B cell (primary cell): ENCODE measurements at regions not wholly inside any gene's neighbourhood (a gene's known extent, or its start where the extent isn't known, plus 50 kb on each side); places are given as distances from the start of the nearest gene placed in this dataset.

ENCODE experiments used
- ATAC-seq: fragments of 200-7000 bp; cut with Tn5 transposase; one replicate; pipeline ENCODE4 v1.10.0; 2021; ENCODE audit warnings: low read depth, mild to moderate bottlenecking, moderate number of reproducible peaks, moderate library complexity
- CTCF ChIA-PET: fragments of 350-600 bp; sonication (Branson Sonifier 250); formaldehyde crosslinking; loops from one replicate; lab custom pipeline; 2021; ENCODE audit warnings: antibody characterized with exemption, inconsistent platforms; lab: Charles Lee
- POLR2A ChIA-PET: fragments of 350-600 bp; sonication (Branson Sonifier 250); formaldehyde crosslinking; loops from one replicate; lab custom pipeline; 2021; ENCODE audit warnings: antibody characterized with exemption; lab: Charles Lee
- DNase-seq: peaks from one replicate; pipeline ENCODE4 v3.0.0; 2013
- H2AFZ ChIP-seq: 2 replicates; pipeline ENCODE4 v1.6.1; 2012; ENCODE audit warnings: mild to moderate bottlenecking, low read depth, low read length; ENCODE audit not compliant: insufficient read depth, poor library complexity, severe bottlenecking
- H3K27ac ChIP-seq, 2 donors: 1 replicate in 1 of 2; 2 replicates in 1 of 2; pipeline ENCODE4 v1.5.1; 2012 to 2013; ENCODE audit warnings: low read length in 2 of 2, mild to moderate bottlenecking in 2 of 2, moderate library complexity in 1 of 2
- H3K27me3 ChIP-seq, 4 experiments: fragments of 200-600 bp in 1 of 4; sonication (generic) in 1 of 4; replicated peaks in 1 of 4; 1 replicate in 2 of 4; 2 replicates in 2 of 4; pipeline versions ENCODE4 v1.6.1 to v1.7.0; 2013 to 2016; ENCODE audit warnings: low read length in 3 of 4, mild to moderate bottlenecking in 2 of 4, mixed read lengths in 1 of 4, moderate library complexity in 1 of 4; ENCODE audit not compliant: insufficient read depth in 4 of 4, control insufficient read depth in 3 of 4; ENCODE audit errors: control extremely low read depth in 1 of 4
- H3K36me3 ChIP-seq, 2 experiments: replicated peaks in 1 of 2; 1 replicate in 1 of 2; 2 replicates in 1 of 2; pipeline versions ENCODE4 v1.6.1 to v1.7.1; 2013; ENCODE audit warnings: low read length in 1 of 2; ENCODE audit not compliant: insufficient read depth in 2 of 2, control insufficient read depth in 1 of 2; ENCODE audit errors: control extremely low read depth in 1 of 2, extremely low read depth in 1 of 2
- H3K4me1 ChIP-seq, 2 donors: fragments of 200-600 bp in 1 of 2; sonication (generic) in 1 of 2; 1 replicate in 1 of 2; 2 replicates in 1 of 2; pipeline versions ENCODE4 v1.5.1 to v1.6.1; 2013 to 2017; ENCODE audit warnings: low read length in 2 of 2; ENCODE audit not compliant: control insufficient read depth in 2 of 2, insufficient read depth in 2 of 2
- H3K4me2 ChIP-seq: replicated peaks from 2 replicates; pipeline ENCODE3; 2012; ENCODE audit warnings: mild to moderate bottlenecking, low read depth, low read length; ENCODE audit not compliant: poor library complexity, severe bottlenecking
- H3K4me3 ChIP-seq, 5 experiments: fragments of 200-600 bp in 1 of 5; sonication (generic) in 1 of 5; 1 replicate in 3 of 5; 2 replicates in 2 of 5; pipeline versions ENCODE4 v1.5.1 to v1.7.0; 2011 to 2016; ENCODE audit warnings: low read length in 4 of 5, mild to moderate bottlenecking in 4 of 5, low read depth in 2 of 5, control low read depth in 1 of 5, moderate library complexity in 1 of 5; ENCODE audit not compliant: insufficient read depth in 1 of 5; ENCODE audit errors: control extremely low read depth in 1 of 5, extremely low read depth in 1 of 5
- H3K79me2 ChIP-seq: fragments of 200-600 bp; sonication (generic); one replicate; pipeline ENCODE4 v1.6.0; 2016; ENCODE audit warnings: low read length; ENCODE audit not compliant: control insufficient read depth, insufficient read depth
- H3K9ac ChIP-seq: fragments of 200-600 bp; sonication (generic); 2 replicates; pipeline ENCODE4 v1.6.1; 2017; ENCODE audit warnings: mild to moderate bottlenecking, low read length, moderate library complexity
- H3K9me3 ChIP-seq, 3 donors: one replicate each; pipeline versions ENCODE4 v1.6.1 to v1.7.1; 2013; ENCODE audit warnings: low read length in 2 of 3; ENCODE audit not compliant: control insufficient read depth in 2 of 3, insufficient read depth in 1 of 3; ENCODE audit errors: control extremely low read depth in 1 of 3
- H4K20me1 ChIP-seq: 2 replicates; pipeline ENCODE4 v1.6.0; 2012; ENCODE audit warnings: mild to moderate bottlenecking, low read length; ENCODE audit not compliant: insufficient read depth, control insufficient read depth, poor library complexity, severe bottlenecking
- H3K27ac Mint-ChIP-seq: one replicate; pipeline ENCODE4 v1.8.0; 2021; ENCODE audit warnings: mixed read lengths
- H3K27me3 Mint-ChIP-seq: one replicate; pipeline ENCODE4 v1.8.0; 2021; ENCODE audit warnings: mixed read lengths
- H3K4me1 Mint-ChIP-seq: one replicate; pipeline ENCODE4 v1.8.0; 2021; ENCODE audit warnings: mixed read lengths
- H3K4me3 Mint-ChIP-seq: one replicate; pipeline ENCODE4 v1.8.0; 2021; ENCODE audit warnings: mixed read lengths
- H3K9me3 Mint-ChIP-seq: one replicate; pipeline ENCODE4 v1.8.0; 2022; ENCODE audit warnings: mixed read lengths; ENCODE audit not compliant: insufficient read depth
- EZH2 ChIP-seq: IDR thresholded peaks from 2 replicates; pipeline ENCODE4 v1.6.1; 2012; ENCODE audit warnings: borderline replicate concordance, low read depth, mild to moderate bottlenecking, moderate library complexity, low read length; ENCODE audit not compliant: insufficient read depth, poor library complexity, severe bottlenecking
- WGBS: methylation state at CpG from one replicate; pipeline ENCODE4 v1.1.5; 2013; ENCODE audit warnings: missing lambda C conversion rate; ENCODE audit not compliant: insufficient coverage; 5-methylcytosine and 5-hydroxymethylcytosine counted together
- intact Hi-C: fragments of 100-400 bp; cut with micrococcal nuclease; formaldehyde crosslinking; loops from one replicate; pipeline ENCODE4 v1.10.0; 2022
- TF ChIP-seq, protein P1 (sequence below): fragments of 200-600 bp; IDR thresholded peaks from one replicate; pipeline ENCODE4 v1.8.0; 2022; ENCODE audit warnings: antibody characterized with exemption, mild to moderate bottlenecking

DNA sequence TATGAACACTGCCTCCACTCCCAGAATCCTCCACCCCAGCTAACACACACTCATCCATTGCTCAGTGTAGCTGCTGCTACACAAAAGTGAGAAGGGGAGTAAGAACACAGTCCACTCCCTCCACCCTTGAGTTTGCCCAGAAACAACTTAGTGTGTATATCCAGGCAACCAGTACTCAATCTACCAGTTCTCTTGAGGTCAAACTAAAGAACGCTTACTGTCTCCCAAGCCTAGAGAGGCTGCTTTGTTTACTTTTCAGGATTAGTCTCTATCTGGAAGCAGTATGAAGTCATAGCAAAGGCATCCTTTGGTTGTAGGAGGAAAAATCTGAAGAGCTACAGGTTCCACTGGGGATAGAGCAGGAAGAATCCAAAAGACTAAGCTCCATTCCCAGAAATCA, 296.3 kb downstream of the KCNN2 start:
- Histone ChIP-seq H3K9ac (no peak overlapping the region), H3K4me2 (no peak overlapping the region), H3K4me1 (no peaks in the 10 kb centered on the region), H4K20me1 (no peaks in the 10 kb centered on the region), H3K27me3 (no peaks in the 10 kb centered on the region), H2AFZ (no peak overlapping the region), H3K27ac (no peak overlapping the region), H3K9me3 (peaks cover 0 to 2% (median 0%) of the 10 kb centered on the region in 3 donors), H3K36me3 (no peaks in the 10 kb centered on the region), H3K4me3 (no peak overlapping the region), H3K79me2 (no peaks in the 10 kb centered on the region)
- no peak for DNase-seq
- Mint-ChIP-seq H3K4me1 (no peaks in the 10 kb centered on the region), H3K9me3 (no peaks in the 10 kb centered on the region), H3K4me3 (no peak overlapping the region), H3K27me3 (no peaks in the 10 kb centered on the region), H3K27ac (no peak overlapping the region)
- intact Hi-C loops, result no loop called here
- ChIA-PET POLR2A (no interaction called here), CTCF (no interaction called here)
- ATAC-seq, result no peak
- WGBS, result no CpG with 5 or more reads among the region's 1 CpG
- TF ChIP-seq, protein P1, sequence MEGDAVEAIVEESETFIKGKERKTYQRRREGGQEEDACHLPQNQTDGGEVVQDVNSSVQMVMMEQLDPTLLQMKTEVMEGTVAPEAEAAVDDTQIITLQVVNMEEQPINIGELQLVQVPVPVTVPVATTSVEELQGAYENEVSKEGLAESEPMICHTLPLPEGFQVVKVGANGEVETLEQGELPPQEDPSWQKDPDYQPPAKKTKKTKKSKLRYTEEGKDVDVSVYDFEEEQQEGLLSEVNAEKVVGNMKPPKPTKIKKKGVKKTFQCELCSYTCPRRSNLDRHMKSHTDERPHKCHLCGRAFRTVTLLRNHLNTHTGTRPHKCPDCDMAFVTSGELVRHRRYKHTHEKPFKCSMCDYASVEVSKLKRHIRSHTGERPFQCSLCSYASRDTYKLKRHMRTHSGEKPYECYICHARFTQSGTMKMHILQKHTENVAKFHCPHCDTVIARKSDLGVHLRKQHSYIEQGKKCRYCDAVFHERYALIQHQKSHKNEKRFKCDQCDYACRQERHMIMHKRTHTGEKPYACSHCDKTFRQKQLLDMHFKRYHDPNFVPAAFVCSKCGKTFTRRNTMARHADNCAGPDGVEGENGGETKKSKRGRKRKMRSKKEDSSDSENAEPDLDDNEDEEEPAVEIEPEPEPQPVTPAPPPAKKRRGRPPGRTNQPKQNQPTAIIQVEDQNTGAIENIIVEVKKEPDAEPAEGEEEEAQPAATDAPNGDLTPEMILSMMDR, result no peak

DNA sequence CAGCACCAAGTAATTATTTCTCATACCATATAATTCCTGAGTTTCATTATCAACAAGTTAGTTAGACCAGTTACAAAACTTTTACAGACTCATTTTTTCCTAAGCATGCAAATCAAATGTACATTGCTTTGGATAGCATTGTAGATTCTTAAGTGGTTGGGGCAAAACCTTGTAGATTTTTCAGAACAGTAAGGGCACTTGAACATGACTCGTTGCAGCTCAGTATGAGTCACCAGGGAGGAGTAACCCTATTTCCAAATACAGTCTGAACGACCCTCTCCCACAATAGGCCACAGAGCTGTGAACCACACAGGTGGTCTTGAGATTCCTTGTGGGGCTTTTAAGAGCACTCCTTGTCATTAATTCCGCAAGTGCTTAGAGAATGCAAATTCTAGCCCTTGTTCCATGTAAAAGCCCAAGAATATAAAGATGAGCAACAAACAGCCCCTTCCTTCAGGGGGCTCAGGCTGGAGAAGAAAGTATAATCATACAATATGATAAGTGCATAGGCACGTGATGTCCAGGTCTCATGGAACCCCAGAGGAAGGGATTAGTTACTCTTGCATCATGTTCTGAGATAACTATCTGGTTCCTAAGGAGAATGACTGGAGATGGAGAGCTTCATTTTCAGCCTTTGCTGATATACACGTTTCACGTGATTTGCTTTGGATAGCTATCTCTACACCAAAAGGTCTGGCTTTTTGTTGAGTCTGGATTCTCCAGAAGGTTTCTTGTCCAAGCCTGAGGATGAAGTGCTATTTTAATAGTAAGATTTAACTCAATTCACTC, 295.7 kb downstream of the KCNN2 start:
- no peaks in the 10 kb centered on the region for H3K79me2 ChIP-seq
- ChIA-PET POLR2A (no interaction called here), CTCF (no interaction called here)
- TF ChIP-seq, protein P1, result no peak
- TF ChIP-seq EZH2, result no peak
- H3K9me3 ChIP-seq, result peaks cover 0 to 2% (median 0%) of the 10 kb centered on the region in 3 donors
- Mint-ChIP-seq H3K4me3 (no peak overlapping the region), H3K27me3 (no peaks in the 10 kb centered on the region), H3K9me3 (no peaks in the 10 kb centered on the region), H3K4me1 (no peaks in the 10 kb centered on the region), H3K27ac (no peak overlapping the region)
- H3K9ac ChIP-seq, result no peak overlapping the region
- no peaks in the 10 kb centered on the region for H3K4me1 ChIP-seq
- H3K27ac ChIP-seq, result no peak overlapping the region
- H3K4me2 ChIP-seq, result no peak overlapping the region
- intact Hi-C loops, result no loop called here
- H3K27me3 ChIP-seq, result no peaks in the 10 kb centered on the region
- H4K20me1 ChIP-seq, result no peaks in the 10 kb centered on the region
- H2AFZ ChIP-seq, result no peak overlapping the region
- no peak overlapping the region for H3K4me3 ChIP-seq
- H3K36me3 ChIP-seq, result no peaks in the 10 kb centered on the region
- 90% methylated on average over 3 of the region's 6 CpGs for WGBS
- no peak for DNase-seq
- ATAC-seq, result no peak
